Suprapubic skin (tissue), 4 donors: ENCODE measurements at regions not wholly inside any gene's neighbourhood (a gene's known extent, or its start where the extent isn't known, plus 50 kb on each side); places are given as distances from the start of the nearest gene placed in this dataset.

Experiments used
- DNase-seq, 2 donors: peaks; one replicate each; pipeline ENCODE4 v3.0.0-alpha.2; 2019; ENCODE audit warnings: low spot score in 2 of 2
- H3K27ac ChIP-seq: fragments of 200-600 bp; sonication (generic); one replicate; pipeline ENCODE4 v1.5.1; 2019
- H3K27me3 ChIP-seq: fragments of 200-600 bp; sonication (generic); one replicate; pipeline ENCODE4 v1.5.1; 2019
- H3K36me3 ChIP-seq: fragments of 200-600 bp; sonication (generic); one replicate; pipeline ENCODE4 v1.5.1; 2019
- H3K4me1 ChIP-seq: fragments of 200-600 bp; sonication (generic); one replicate; pipeline ENCODE4 v1.5.1; 2019
- H3K4me3 ChIP-seq: fragments of 200-600 bp; sonication (generic); one replicate; pipeline ENCODE4 v1.5.1; 2019; ENCODE audit warnings: mild to moderate bottlenecking
- H3K9me3 ChIP-seq: fragments of 200-600 bp; sonication (generic); one replicate; pipeline ENCODE4 v1.5.1; 2019
- CTCF ChIP-seq, 2 donors: fragments of 200-600 bp in 1 of 2; fragments of 450-650 bp in 1 of 2; sonication (generic) in 1 of 2; IDR thresholded peaks; one replicate each; pipeline ENCODE4 v1.5.1; 2016 to 2019; ENCODE audit warnings: antibody characterized with exemption in 2 of 2, mild to moderate bottlenecking in 1 of 2, moderate library complexity in 1 of 2
- EP300 ChIP-seq: sonication (generic); formaldehyde crosslinking; IDR thresholded peaks from one replicate; pipeline ENCODE4 v1.6.1; 2017; ENCODE audit warnings: antibody characterized with exemption
- POLR2A ChIP-seq, 2 donors: fragments of 450-650 bp; IDR thresholded peaks; one replicate each; pipeline ENCODE4 v1.6.1; 2017; ENCODE audit warnings: antibody characterized with exemption in 2 of 2, mild to moderate bottlenecking in 2 of 2, moderate library complexity in 2 of 2
- POLR2AphosphoS5 ChIP-seq, 3 donors: sonication (generic); formaldehyde crosslinking; IDR thresholded peaks; one replicate each; pipeline ENCODE4 v1.6.1; 2017; ENCODE audit warnings: antibody characterized with exemption in 3 of 3
- WGBS: methylation state at CpG from one replicate; pipeline ENCODE4 v1.1.5; 2018; 5-methylcytosine and 5-hydroxymethylcytosine counted together

GRCh38 chr1:29761159-29761928 is 525.0 kb downstream of the PTPRU start:
- Histone ChIP-seq H3K9me3 (no peaks in the 10 kb centered on the region), H3K27ac (no peak overlapping the region), H3K27me3 (peaks cover 17% of the 10 kb centered on the region), H3K4me1 (no peaks in the 10 kb centered on the region), H3K36me3 (no peaks in the 10 kb centered on the region), H3K4me3 (no peak overlapping the region)
- 74% methylated on average over 4 of the region's 4 CpGs for WGBS
- TF ChIP-seq POLR2AphosphoS5 (IDR thresholded peaks at IDR 0.05) (no peak), POLR2A (IDR thresholded peaks at IDR 0.05) (no peak), CTCF (IDR thresholded peaks at IDR 0.05) (no peak), EP300 (no peak)
- peak in 1 of 2 donors; percentile 63 for DNase-seq

GRCh38 chr1:29760067-29760564 is 523.8 kb downstream of the PTPRU start:
- no peak overlapping the region for H3K4me3 ChIP-seq
- 86% methylated on average over 7 of the region's 7 CpGs for WGBS
- no peaks in the 10 kb centered on the region for H3K4me1 ChIP-seq
- H3K36me3 ChIP-seq = no peaks in the 10 kb centered on the region
- DNase-seq = peak in 1 of 2 donors; percentile 6
- TF ChIP-seq CTCF (IDR thresholded peaks at IDR 0.05) (no peak), EP300 (no peak), POLR2A (IDR thresholded peaks at IDR 0.05) (no peak), POLR2AphosphoS5 (IDR thresholded peaks at IDR 0.05) (no peak)
- H3K9me3 ChIP-seq = no peaks in the 10 kb centered on the region
- peaks cover 17% of the 10 kb centered on the region for H3K27me3 ChIP-seq
- H3K27ac ChIP-seq = no peak overlapping the region

- H3K4me1 ChIP-seq = no peaks in the 10 kb centered on the region
- peaks cover 14% of the 10 kb centered on the region for H3K27me3 ChIP-seq
- H3K27ac ChIP-seq = no peak overlapping the region
- no peak for TF ChIP-seq CTCF (IDR thresholded peaks at IDR 0.05)
- no peak for TF ChIP-seq POLR2A (IDR thresholded peaks at IDR 0.05)
- no peak for TF ChIP-seq POLR2AphosphoS5 (IDR thresholded peaks at IDR 0.05)
- TF ChIP-seq EP300 = no peak
- no peak overlapping the region for H3K4me3 ChIP-seq
- DNase-seq = peak in 1 of 2 donors; percentile 20
- H3K36me3 ChIP-seq = no peaks in the 10 kb centered on the region
- no peaks in the 10 kb centered on the region for H3K9me3 ChIP-seq
- 60% methylated on average over 4 of the region's 5 CpGs for WGBS
These were observed 522.6 kb downstream of the PTPRU start for GRCh38 chr1:29758781-29759499.

- Histone ChIP-seq H3K27ac (no peak overlapping the region), H3K4me1 (no peaks in the 10 kb centered on the region), H3K27me3 (peaks cover 14% of the 10 kb centered on the region), H3K4me3 (no peak overlapping the region), H3K9me3 (no peaks in the 10 kb centered on the region), H3K36me3 (no peaks in the 10 kb centered on the region)
- TF ChIP-seq POLR2AphosphoS5 (IDR thresholded peaks at IDR 0.05) = no peak
- TF ChIP-seq POLR2A (IDR thresholded peaks at IDR 0.05) = no peak
- TF ChIP-seq CTCF (IDR thresholded peaks at IDR 0.05) = no peak
- no peak for TF ChIP-seq EP300
- 67% methylated on average over 7 of the region's 8 CpGs for WGBS
- DNase-seq = peak in 1 of 2 donors; percentile 49
These were observed 521.8 kb downstream of the PTPRU start for GRCh38 chr1:29757866-29758780.
